ENCODE measurements at regions not wholly inside any gene's neighbourhood (a gene's known extent, or its start where the extent isn't known, plus 50 kb on each side); places are given as distances from the start of the nearest gene placed in this dataset.
A peak's percentile ranks its signal among the peaks of the same experiment; 100 is the strongest.

DNA sequence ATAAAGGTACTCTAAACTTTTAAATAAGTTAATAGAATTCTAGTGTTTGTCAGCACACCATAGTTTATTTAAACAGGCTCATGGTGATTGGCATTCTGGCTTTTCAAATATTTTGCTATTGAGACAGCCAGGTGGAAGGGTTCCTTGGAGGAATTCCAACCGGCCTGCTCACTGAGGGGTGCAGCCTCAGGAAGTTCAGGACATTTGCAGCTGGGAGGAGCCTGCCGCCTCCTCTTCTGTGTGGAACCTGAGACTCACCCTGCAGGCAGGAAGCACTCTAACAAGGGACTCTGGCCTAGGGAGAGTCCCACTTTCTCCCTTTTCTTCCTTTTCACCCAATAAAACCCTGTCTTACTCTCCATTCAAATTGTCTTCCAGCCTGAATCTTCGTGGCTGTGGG is 1328.0 kb downstream of the FSTL5 start:
- WGBS (ENCODE audit: low lambda C conversion rate): 7% methylated on average over 1 of the region's 3 CpGs
- H3K9ac ChIP-seq (ENCODE audit: insufficient read depth, low read depth, low read length): no peak overlapping the region
- in situ Hi-C loops (cut with HindIII; ENCODE audit: extremely low pct_ligation_motif_present, low pct_unique_long_range_greater_than_20kb): no loop called here
- H3K4me1 ChIP-seq (ENCODE audit: insufficient read depth, low read length): no peaks in the 10 kb centered on the region
- FAIRE-seq: no peak
- H4K20me1 ChIP-seq (ENCODE audit: insufficient read depth, low read length): no peaks in the 10 kb centered on the region
- BruUV-seq (replicated peaks): no TSS peak
- ATAC-seq: peak; percentile 41; the same call in 1 of the 3 replicates
- no peak overlapping the region for H3K4me3 ChIP-seq (replicated peaks in 1 of 3; ENCODE audit: insufficient read depth in 1 of 3, low read depth in 2 of 3, low read length in 3 of 3)
- no peaks in the 10 kb centered on the region for H3K27me3 ChIP-seq (ENCODE audit: control insufficient read depth in 1 of 2, insufficient read depth in 2 of 2, low read length in 2 of 2)
- no peak overlapping the region for H3K4me2 ChIP-seq (ENCODE audit: low read depth, low read length)
- DNase-seq (ENCODE audit: low spot score): no peak
- H3K36me3 ChIP-seq (replicated peaks in 1 of 2; ENCODE audit: control insufficient read depth in 1 of 2, insufficient read depth in 2 of 2, low read length in 2 of 2): no peaks in the 10 kb centered on the region
- intact Hi-C loops (cut with micrococcal nuclease; ENCODE audit: unreplicated experiment): no loop called here
- TF ChIP-seq KLF6 (CRISPR knock-in tag; IDR thresholded peaks at IDR 0.05) (no peak), XRCC5 (optimal IDR thresholded peaks at IDR 0.05; ENCODE audit: low read length) (no peak)
- no peak overlapping the region for H3K27ac ChIP-seq (ENCODE audit: extremely low read length, insufficient read depth, low read length)
- CTCF ChIA-PET (ENCODE audit: low intra/inter-chr PET ratio, low total read pairs): no interaction called here
- no peaks in the 10 kb centered on the region for H3K9me3 ChIP-seq (ENCODE audit: low read length)
- H2AFZ ChIP-seq (ENCODE audit: low read length): no peak overlapping the region
- POLR2A ChIA-PET: no interaction called here
- no peaks in the 10 kb centered on the region for H3K79me2 ChIP-seq (ENCODE audit: insufficient read depth, low read length)

DNA sequence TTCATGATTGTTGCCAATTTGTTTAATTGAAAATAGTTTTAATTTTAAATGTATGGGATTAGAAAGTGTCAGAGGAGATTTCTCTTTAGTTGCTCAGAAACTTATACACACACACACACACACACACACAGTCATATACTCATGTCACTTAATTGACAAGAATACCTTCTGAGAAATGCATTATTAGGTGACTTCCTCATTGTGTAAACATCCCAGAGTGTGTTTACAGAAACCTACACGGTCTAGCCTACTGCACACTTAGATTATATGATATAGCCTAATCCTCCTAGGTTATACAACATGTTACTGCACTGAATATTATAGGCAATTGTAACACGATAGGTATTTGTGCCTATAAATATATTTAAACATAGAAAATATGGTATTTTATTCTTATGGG is 1327.4 kb downstream of the FSTL5 start:
- in situ Hi-C loops (cut with HindIII; ENCODE audit: extremely low pct_ligation_motif_present, low pct_unique_long_range_greater_than_20kb) (no loop called here), intact Hi-C loops (cut with micrococcal nuclease; ENCODE audit: unreplicated experiment) (no loop called here)
- no peaks in the 10 kb centered on the region for H4K20me1 ChIP-seq (ENCODE audit: insufficient read depth, low read length)
- H3K79me2 ChIP-seq (ENCODE audit: insufficient read depth, low read length): no peaks in the 10 kb centered on the region
- TF ChIP-seq NR2F2 (IDR thresholded peaks at IDR 0.05; ENCODE audit: borderline replicate concordance, low read depth) (no peak), ZNF260 (CRISPR knock-in tag; IDR thresholded peaks at IDR 0.05; ENCODE audit: borderline replicate concordance, low read depth) (no peak), ZNF296 (CRISPR knock-in tag; conservative IDR thresholded peaks at IDR 0.05) (no peak), ZNF737 (CRISPR knock-in tag; IDR thresholded peaks at IDR 0.05; ENCODE audit: borderline replicate concordance) (no peak), ZNF678 (CRISPR knock-in tag; IDR thresholded peaks at IDR 0.05) (no peak), ZNF652 (CRISPR knock-in tag; IDR thresholded peaks at IDR 0.05; ENCODE audit: borderline replicate concordance, low read depth) (no peak)
- TF ChIP-seq, protein P1, sequence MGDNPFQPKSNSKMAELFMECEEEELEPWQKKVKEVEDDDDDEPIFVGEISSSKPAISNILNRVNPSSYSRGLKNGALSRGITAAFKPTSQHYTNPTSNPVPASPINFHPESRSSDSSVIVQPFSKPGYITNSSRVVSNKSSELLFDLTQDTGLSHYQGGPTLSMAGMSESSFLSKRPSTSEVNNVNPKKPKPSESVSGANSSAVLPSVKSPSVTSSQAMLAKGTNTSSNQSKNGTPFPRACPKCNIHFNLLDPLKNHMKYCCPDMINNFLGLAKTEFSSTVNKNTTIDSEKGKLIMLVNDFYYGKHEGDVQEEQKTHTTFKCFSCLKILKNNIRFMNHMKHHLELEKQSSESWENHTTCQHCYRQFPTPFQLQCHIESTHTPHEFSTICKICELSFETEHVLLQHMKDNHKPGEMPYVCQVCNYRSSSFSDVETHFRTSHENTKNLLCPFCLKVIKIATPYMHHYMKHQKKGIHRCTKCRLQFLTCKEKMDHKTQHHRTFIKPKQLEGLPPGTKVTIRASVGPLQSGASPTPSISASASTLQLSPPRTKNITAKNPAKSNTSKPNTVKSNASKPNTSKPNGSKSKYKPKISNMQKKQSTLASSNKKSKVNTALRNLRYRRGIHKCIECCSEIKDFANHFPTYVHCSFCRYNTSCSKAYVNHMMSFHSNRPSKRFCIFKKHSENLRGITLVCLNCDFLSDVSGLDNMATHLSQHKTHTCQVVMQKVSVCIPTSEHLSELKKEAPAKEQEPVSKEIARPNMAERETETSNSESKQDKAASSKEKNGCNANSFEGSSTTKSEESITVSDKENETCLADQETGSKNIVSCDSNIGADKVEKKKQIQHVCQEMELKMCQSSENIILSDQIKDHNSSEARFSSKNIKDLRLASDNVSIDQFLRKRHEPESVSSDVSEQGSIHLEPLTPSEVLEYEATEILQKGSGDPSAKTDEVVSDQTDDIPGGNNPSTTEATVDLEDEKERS (CRISPR knock-in tag; IDR thresholded peaks at IDR 0.05): no peak
- TF ChIP-seq, protein P2, sequence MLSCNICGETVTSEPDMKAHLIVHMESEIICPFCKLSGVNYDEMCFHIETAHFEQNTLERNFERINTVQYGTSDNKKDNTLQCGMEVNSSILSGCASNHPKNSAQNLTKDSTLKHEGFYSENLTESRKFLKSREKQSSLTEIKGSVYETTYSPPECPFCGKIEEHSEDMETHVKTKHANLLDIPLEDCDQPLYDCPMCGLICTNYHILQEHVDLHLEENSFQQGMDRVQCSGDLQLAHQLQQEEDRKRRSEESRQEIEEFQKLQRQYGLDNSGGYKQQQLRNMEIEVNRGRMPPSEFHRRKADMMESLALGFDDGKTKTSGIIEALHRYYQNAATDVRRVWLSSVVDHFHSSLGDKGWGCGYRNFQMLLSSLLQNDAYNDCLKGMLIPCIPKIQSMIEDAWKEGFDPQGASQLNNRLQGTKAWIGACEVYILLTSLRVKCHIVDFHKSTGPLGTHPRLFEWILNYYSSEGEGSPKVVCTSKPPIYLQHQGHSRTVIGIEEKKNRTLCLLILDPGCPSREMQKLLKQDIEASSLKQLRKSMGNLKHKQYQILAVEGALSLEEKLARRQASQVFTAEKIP (CRISPR knock-in tag; IDR thresholded peaks at IDR 0.05; ENCODE audit: borderline replicate concordance): no peak
- TF ChIP-seq, protein P3, sequence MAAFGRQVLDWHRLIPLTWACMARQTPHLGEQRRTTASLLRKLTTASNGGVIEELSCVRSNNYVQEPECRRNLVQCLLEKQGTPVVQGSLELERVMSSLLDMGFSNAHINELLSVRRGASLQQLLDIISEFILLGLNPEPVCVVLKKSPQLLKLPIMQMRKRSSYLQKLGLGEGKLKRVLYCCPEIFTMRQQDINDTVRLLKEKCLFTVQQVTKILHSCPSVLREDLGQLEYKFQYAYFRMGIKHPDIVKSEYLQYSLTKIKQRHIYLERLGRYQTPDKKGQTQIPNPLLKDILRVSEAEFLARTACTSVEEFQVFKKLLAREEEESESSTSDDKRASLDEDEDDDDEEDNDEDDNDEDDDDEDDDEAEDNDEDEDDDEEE (CRISPR knock-in tag; IDR thresholded peaks at IDR 0.05): no peak
- no peaks in the 10 kb centered on the region for H3K4me1 ChIP-seq (ENCODE audit: insufficient read depth, low read length)
- no peak overlapping the region for H3K4me3 ChIP-seq (replicated peaks in 1 of 3; ENCODE audit: insufficient read depth in 1 of 3, low read depth in 2 of 3, low read length in 3 of 3)
- no peak overlapping the region for H3K4me2 ChIP-seq (ENCODE audit: low read depth, low read length)
- no peak overlapping the region for H2AFZ ChIP-seq (ENCODE audit: low read length)
- H3K9me3 ChIP-seq (ENCODE audit: low read length): no peaks in the 10 kb centered on the region
- no peak overlapping the region for H3K9ac ChIP-seq (ENCODE audit: insufficient read depth, low read depth, low read length)
- WGBS (ENCODE audit: low lambda C conversion rate): 8% methylated on average over 2 of the region's 2 CpGs
- CTCF ChIA-PET (ENCODE audit: low intra/inter-chr PET ratio, low total read pairs): no interaction called here
- no peak overlapping the region for H3K27ac ChIP-seq (ENCODE audit: extremely low read length, insufficient read depth, low read length)
- FAIRE-seq: no peak
- no TSS peak for BruUV-seq (replicated peaks)
- no peak for ATAC-seq
- DNase-seq (ENCODE audit: low spot score): no peak
- H3K36me3 ChIP-seq (replicated peaks in 1 of 2; ENCODE audit: control insufficient read depth in 1 of 2, insufficient read depth in 2 of 2, low read length in 2 of 2): no peaks in the 10 kb centered on the region
- POLR2A ChIA-PET: no interaction called here
- no peaks in the 10 kb centered on the region for H3K27me3 ChIP-seq (ENCODE audit: control insufficient read depth in 1 of 2, insufficient read depth in 2 of 2, low read length in 2 of 2)
